Endodermal cell (in vitro differentiated cells): ENCODE measurements at regions not wholly inside any gene's neighbourhood (a gene's known extent, or its start where the extent isn't known, plus 50 kb on each side); places are given as distances from the start of the nearest gene placed in this dataset.

Experiments
- DNase-seq: peaks from one replicate; pipeline ENCODE4 v3.0.0-alpha.2; 2017
- H3K27ac ChIP-seq: 2 replicates; pipeline ENCODE4 v1.5.1; 2013; ENCODE audit warnings: mild to moderate bottlenecking, low read depth, low read length, moderate library complexity
- H3K27me3 ChIP-seq: 2 replicates; pipeline ENCODE4 v1.6.1; 2013; ENCODE audit warnings: mild to moderate bottlenecking, low read length, moderate library complexity; ENCODE audit not compliant: insufficient read depth, control insufficient read depth, poor library complexity, severe bottlenecking
- H3K36me3 ChIP-seq: 2 replicates; pipeline ENCODE4 v1.7.0; 2013; ENCODE audit warnings: mild to moderate bottlenecking, low read length, moderate library complexity; ENCODE audit not compliant: control insufficient read depth, insufficient read depth
- H3K4me1 ChIP-seq: one replicate; pipeline ENCODE4 v1.7.0; 2013; ENCODE audit warnings: low read length; ENCODE audit not compliant: control insufficient read depth, insufficient read depth
- H3K4me3 ChIP-seq: 2 replicates; pipeline ENCODE4 v1.5.1; 2013; ENCODE audit warnings: mild to moderate bottlenecking, low read length, moderate library complexity
- H3K9ac ChIP-seq: 2 replicates; pipeline ENCODE4 v1.6.1; 2013; ENCODE audit warnings: mild to moderate bottlenecking, low read length, moderate library complexity; ENCODE audit not compliant: poor library complexity, severe bottlenecking; ENCODE audit errors: extremely low read depth
- H3K9me3 ChIP-seq: 2 replicates; pipeline ENCODE4 v1.6.1; 2013; ENCODE audit warnings: mild to moderate bottlenecking, low read length, moderate library complexity; ENCODE audit not compliant: control insufficient read depth
- H3K27ac Mint-ChIP-seq: 2 replicates; pipeline ENCODE4 v1.8.0; 2020; ENCODE audit warnings: mixed read lengths
- H3K27me3 Mint-ChIP-seq: 2 replicates; pipeline ENCODE4 v1.8.0; 2021; ENCODE audit warnings: mild to moderate bottlenecking, mixed read lengths; ENCODE audit not compliant: insufficient read depth
- H3K36me3 Mint-ChIP-seq: 2 replicates; pipeline ENCODE4 v1.8.0; 2020; ENCODE audit warnings: low read depth, mixed read lengths
- H3K4me1 Mint-ChIP-seq: 2 replicates; pipeline ENCODE4 v1.8.0; 2020; ENCODE audit warnings: mixed read lengths
- H3K4me3 Mint-ChIP-seq: 2 replicates; pipeline ENCODE4 v1.8.0; 2020; ENCODE audit warnings: mild to moderate bottlenecking, moderate library complexity, mixed read lengths
- H3K9me3 Mint-ChIP-seq: 2 replicates; pipeline ENCODE4 v1.8.0; 2020; ENCODE audit warnings: mild to moderate bottlenecking, mixed read lengths
- CTCF ChIP-seq: fragments of 200-600 bp; sonication (generic); conservative IDR thresholded peaks from 2 replicates; pipeline ENCODE4 v1.5.0; 2021; ENCODE audit warnings: antibody characterized with exemption, mild to moderate bottlenecking
- WGBS, 2 experiments: methylation state at CpG; one replicate each; pipeline versions ENCODE4 v1.1.5 to v1.1.7; 2013; ENCODE audit warnings: missing lambda C conversion rate in 2 of 2, mixed read lengths in 1 of 2; ENCODE audit not compliant: insufficient coverage in 1 of 2, insufficient read length in 1 of 2; 5-methylcytosine and 5-hydroxymethylcytosine counted together

DNA sequence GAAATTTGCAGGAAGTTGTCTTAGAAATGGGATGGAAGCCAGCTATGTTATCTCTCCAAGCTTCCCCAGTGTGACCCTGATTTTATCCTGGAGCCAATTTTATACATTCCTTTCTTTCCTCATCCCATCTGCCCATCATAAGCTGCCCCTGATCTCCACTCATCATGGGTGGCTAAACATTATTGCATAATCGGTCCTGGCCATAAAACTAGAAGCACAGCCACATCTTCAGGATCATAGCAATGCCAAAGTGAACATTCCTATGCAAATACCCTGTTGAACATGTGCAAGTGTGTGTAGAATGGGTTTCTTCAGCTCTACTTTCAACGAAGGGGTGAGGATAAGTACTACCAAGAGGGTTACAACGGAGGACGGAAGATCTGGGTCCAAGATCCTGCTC, 50.6 kb upstream of the COG2 start:
- Mint-ChIP-seq H3K9me3 (no peaks in the 10 kb centered on the region), H3K4me3 (no peak overlapping the region), H3K27me3 (no peaks in the 10 kb centered on the region), H3K27ac (no peak overlapping the region), H3K36me3 (no peaks in the 10 kb centered on the region), H3K4me1 (no peaks in the 10 kb centered on the region)
- no peaks in the 10 kb centered on the region for H3K27me3 ChIP-seq
- no peaks in the 10 kb centered on the region for H3K36me3 ChIP-seq
- no peak overlapping the region for H3K4me3 ChIP-seq
- WGBS, 2 experiments = 83 to 100% methylated on average over 3 to 4 of the region's 4 CpGs
- no peak overlapping the region for H3K27ac ChIP-seq
- H3K9me3 ChIP-seq = no peaks in the 10 kb centered on the region
- DNase-seq = no peak
- H3K9ac ChIP-seq = no peak overlapping the region
- TF ChIP-seq CTCF = no peak
- no peaks in the 10 kb centered on the region for H3K4me1 ChIP-seq

DNA sequence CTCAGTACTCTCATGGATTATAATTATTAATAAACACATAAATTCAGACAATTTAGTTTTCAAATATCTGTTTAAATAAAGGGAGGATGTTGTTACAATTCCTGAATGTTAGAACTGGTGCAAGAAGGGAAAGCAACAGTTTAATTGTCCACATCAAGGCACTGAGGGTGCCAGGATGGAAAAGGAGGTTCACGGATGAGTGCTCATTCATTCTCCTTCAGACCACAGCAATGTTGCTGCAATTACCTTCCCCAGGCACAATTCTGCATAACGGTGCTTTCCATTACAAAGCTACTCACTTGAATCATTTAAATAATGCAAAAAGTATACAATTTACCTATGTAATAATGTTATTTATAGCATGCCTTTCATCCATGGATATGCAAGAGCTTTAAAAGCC, 52.3 kb upstream of the COG2 start:
- no peaks in the 10 kb centered on the region for H3K27me3 ChIP-seq
- H3K4me1 ChIP-seq = no peaks in the 10 kb centered on the region
- H3K4me1 Mint-ChIP-seq = no peaks in the 10 kb centered on the region
- H3K27me3 Mint-ChIP-seq = no peaks in the 10 kb centered on the region
- WGBS, 2 experiments = 72 to 80% methylated on average over 1 to 2 of the region's 2 CpGs
- no peak overlapping the region for H3K9ac ChIP-seq
- TF ChIP-seq CTCF = no peak
- no peak for DNase-seq
- H3K4me3 ChIP-seq = no peak overlapping the region
- H3K36me3 ChIP-seq = no peaks in the 10 kb centered on the region
- H3K27ac Mint-ChIP-seq = no peak overlapping the region
- H3K27ac ChIP-seq = no peak overlapping the region
- H3K9me3 ChIP-seq = peaks cover 7% of the 10 kb centered on the region
- no peaks in the 10 kb centered on the region for H3K36me3 Mint-ChIP-seq
- peaks cover 6% of the 10 kb centered on the region for H3K9me3 Mint-ChIP-seq
- no peak overlapping the region for H3K4me3 Mint-ChIP-seq

GRCh38 chr1:230588323-230588746, 53.9 kb upstream of the COG2 start:
- H3K27me3 Mint-ChIP-seq = no peaks in the 10 kb centered on the region
- peaks cover 6% of the 10 kb centered on the region for H3K9me3 Mint-ChIP-seq
- H3K9ac ChIP-seq = no peak overlapping the region
- no peak overlapping the region for H3K4me3 ChIP-seq
- H3K36me3 ChIP-seq = no peaks in the 10 kb centered on the region
- no peak overlapping the region for H3K27ac ChIP-seq
- no peak for DNase-seq
- no peaks in the 10 kb centered on the region for H3K27me3 ChIP-seq
- TF ChIP-seq CTCF = no peak
- H3K4me3 Mint-ChIP-seq = no peak overlapping the region
- H3K9me3 ChIP-seq = peaks cover 7% of the 10 kb centered on the region
- no peaks in the 10 kb centered on the region for H3K36me3 Mint-ChIP-seq
- H3K4me1 Mint-ChIP-seq = peaks cover 6% of the 10 kb centered on the region
- no peaks in the 10 kb centered on the region for H3K4me1 ChIP-seq
- no peak overlapping the region for H3K27ac Mint-ChIP-seq
